GM19438 (cell line): ENCODE measurements at regions not wholly inside any gene's neighbourhood (a gene's known extent, or its start where the extent isn't known, plus 50 kb on each side); places are given as distances from the start of the nearest gene placed in this dataset.

Source experiments
- ATAC-seq: cut with Tn5 transposase; IDR thresholded peaks from one replicate; pipeline ENCODE4 v1.9.1; 2021; ENCODE audit warnings: low read depth; ENCODE audit not compliant: unreplicated experiment

GRCh38 chr6:71395731-71396409 lies 107.3 kb downstream of the OGFRL1 start:
- ATAC-seq, result no peak

GRCh38 chr6:71396410-71396801 lies 107.8 kb downstream of the OGFRL1 start:
- ATAC-seq, result peak; percentile 72

- no peak for ATAC-seq
Observed at GRCh38 chr6:71399279-71399678, 110.7 kb downstream of the OGFRL1 start.

GRCh38 chr6:71400852-71401251 lies 112.2 kb downstream of the OGFRL1 start:
- no peak for ATAC-seq

- ATAC-seq, result no peak
Observed at GRCh38 chr6:71402096-71402495, 113.5 kb downstream of the OGFRL1 start.

- ATAC-seq, result no peak
Observed at GRCh38 chr6:71403422-71404134, 115.0 kb downstream of the OGFRL1 start.

- ATAC-seq, result no peak
Observed at GRCh38 chr6:71404145-71404966, 115.7 kb downstream of the OGFRL1 start.

- no peak for ATAC-seq
Observed at GRCh38 chr6:71404967-71405278, 116.3 kb downstream of the OGFRL1 start.

- no peak for ATAC-seq
Observed at GRCh38 chr6:71405416-71405815, 116.8 kb downstream of the OGFRL1 start.

GRCh38 chr6:71406865-71407860 lies 118.6 kb downstream of the OGFRL1 start:
- ATAC-seq, result no peak

GRCh38 chr6:71408787-71409723 lies 120.4 kb downstream of the OGFRL1 start:
- no peak for ATAC-seq

- ATAC-seq, result peak; percentile 74
Observed at GRCh38 chr6:71410164-71410566, 121.6 kb downstream of the OGFRL1 start.

GRCh38 chr6:71410681-71411080 lies 122.1 kb downstream of the OGFRL1 start:
- ATAC-seq, result peak; percentile 6

GRCh38 chr6:71411882-71412281 lies 123.3 kb downstream of the OGFRL1 start:
- no peak for ATAC-seq

- no peak for ATAC-seq
Observed at GRCh38 chr6:71412559-71413140, 124.0 kb downstream of the OGFRL1 start.

- no peak for ATAC-seq
Observed at GRCh38 chr6:71414486-71414885, 125.9 kb downstream of the OGFRL1 start.

GRCh38 chr6:71419217-71420094 lies 130.8 kb downstream of the OGFRL1 start:
- no peak for ATAC-seq

- peak; percentile 46 for ATAC-seq
Observed at GRCh38 chr6:71420095-71420692, 131.6 kb downstream of the OGFRL1 start.
